ENCODE measurements at regions not wholly inside any gene's neighbourhood (a gene's known extent, or its start where the extent isn't known, plus 50 kb on each side); places are given as distances from the start of the nearest gene placed in this dataset.

DNA sequence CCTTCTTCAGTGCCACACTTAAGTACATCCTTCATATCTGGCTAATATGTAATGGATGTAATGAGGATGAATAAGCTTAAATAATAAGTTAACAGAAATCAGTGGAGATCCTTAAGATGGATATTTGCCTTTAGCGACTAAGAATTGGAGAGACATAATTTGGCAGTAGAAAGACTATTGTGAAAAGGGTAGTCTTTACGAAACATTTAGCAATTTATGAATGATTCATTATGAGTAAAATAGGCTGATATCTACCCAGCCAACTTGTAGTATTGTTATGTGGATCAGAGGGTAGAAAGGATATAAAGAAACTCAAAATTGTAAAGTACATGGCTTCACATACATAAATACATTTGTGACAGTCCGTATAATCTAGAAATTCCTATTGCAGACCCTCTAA, 2371.8 kb downstream of the PCDH7 start:
- Histone ChIP-seq H3K79me2 (ENCODE audit: control insufficient read depth, insufficient read depth, low read length) (no peaks in the 10 kb centered on the region), H3K27ac (ENCODE audit: insufficient read depth, low read length) (no peak overlapping the region), H3K27me3 (ENCODE audit: control insufficient read depth, insufficient read depth, low read length) (no peaks in the 10 kb centered on the region), H3K36me3 (ENCODE audit: control insufficient read depth, insufficient read depth, low read length) (no peaks in the 10 kb centered on the region), H3K9ac (ENCODE audit: insufficient read depth, low read length) (no peak overlapping the region), H3K4me2 (ENCODE audit: extremely low read depth, insufficient read depth, low read length) (no peak overlapping the region), H3K9me3 (ENCODE audit: control insufficient read depth, insufficient read depth, low read depth, low read length) (no peaks in the 10 kb centered on the region), H2AFZ (ENCODE audit: low read length) (no peak overlapping the region), H3K4me3 (replicated peaks in 1 of 4; ENCODE audit: control extremely low read depth in 1 of 4, insufficient read depth in 1 of 4, low read depth in 3 of 4, low read length in 4 of 4) (no peak overlapping the region), H3K4me1 (ENCODE audit: control insufficient read depth, extremely low read depth, insufficient read depth, low read length) (no peaks in the 10 kb centered on the region), H4K20me1 (ENCODE audit: control insufficient read depth, extremely low read depth, insufficient read depth, low read length) (no peaks in the 10 kb centered on the region)
- DNase-seq (ENCODE audit: low read depth in 2 of 2) = peak in 1 of 2 donors; percentile 57
- TF ChIP-seq CTCF (conservative IDR thresholded peaks at IDR 0.05 in 1 of 2, IDR thresholded peaks at IDR 0.05 in 1 of 2; ENCODE audit: low read depth in 1 of 2, low read length in 2 of 2) (no peak), EZH2 (IDR thresholded peaks at IDR 0.05; ENCODE audit: low read length, missing control alignments) (no peak)

DNA sequence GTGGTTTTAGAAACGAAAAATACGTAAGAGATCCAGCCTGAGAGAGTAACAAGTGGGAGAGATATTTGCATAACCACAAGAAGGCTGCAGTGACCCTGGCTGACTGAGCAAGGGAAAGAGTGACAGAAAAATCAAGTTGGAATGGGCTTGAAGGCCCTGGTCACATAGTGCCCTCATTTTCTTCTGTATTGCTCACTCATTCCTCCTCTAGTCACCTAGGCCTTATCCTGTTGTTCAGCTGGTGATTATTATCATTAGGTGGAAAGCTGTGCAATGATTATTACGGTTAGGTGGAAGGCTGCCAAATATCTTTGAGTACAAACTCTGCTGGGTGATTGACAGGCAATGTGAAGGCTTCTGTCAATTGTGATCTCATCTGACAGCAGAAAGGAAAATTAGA, 2384.1 kb downstream of the PCDH7 start:
- Histone ChIP-seq H3K4me3 (replicated peaks in 1 of 4; ENCODE audit: control extremely low read depth in 1 of 4, insufficient read depth in 1 of 4, low read depth in 3 of 4, low read length in 4 of 4) (no peak overlapping the region), H3K4me1 (ENCODE audit: control insufficient read depth, extremely low read depth, insufficient read depth, low read length) (no peaks in the 10 kb centered on the region), H3K9ac (ENCODE audit: insufficient read depth, low read length) (no peak overlapping the region), H4K20me1 (ENCODE audit: control insufficient read depth, extremely low read depth, insufficient read depth, low read length) (no peaks in the 10 kb centered on the region), H3K27ac (ENCODE audit: insufficient read depth, low read length) (no peak overlapping the region), H3K9me3 (ENCODE audit: control insufficient read depth, insufficient read depth, low read depth, low read length) (no peaks in the 10 kb centered on the region), H3K4me2 (ENCODE audit: extremely low read depth, insufficient read depth, low read length) (no peak overlapping the region), H3K36me3 (ENCODE audit: control insufficient read depth, insufficient read depth, low read length) (no peaks in the 10 kb centered on the region), H3K27me3 (ENCODE audit: control insufficient read depth, insufficient read depth, low read length) (no peaks in the 10 kb centered on the region), H3K79me2 (ENCODE audit: control insufficient read depth, insufficient read depth, low read length) (no peaks in the 10 kb centered on the region), H2AFZ (ENCODE audit: low read length) (no peak overlapping the region)
- no peak for TF ChIP-seq CTCF (conservative IDR thresholded peaks at IDR 0.05 in 1 of 2, IDR thresholded peaks at IDR 0.05 in 1 of 2; ENCODE audit: low read depth in 1 of 2, low read length in 2 of 2)
- no peak for TF ChIP-seq EZH2 (IDR thresholded peaks at IDR 0.05; ENCODE audit: low read length, missing control alignments)
- DNase-seq (ENCODE audit: low read depth in 2 of 2) = peak in 1 of 2 donors; percentile 53

DNA sequence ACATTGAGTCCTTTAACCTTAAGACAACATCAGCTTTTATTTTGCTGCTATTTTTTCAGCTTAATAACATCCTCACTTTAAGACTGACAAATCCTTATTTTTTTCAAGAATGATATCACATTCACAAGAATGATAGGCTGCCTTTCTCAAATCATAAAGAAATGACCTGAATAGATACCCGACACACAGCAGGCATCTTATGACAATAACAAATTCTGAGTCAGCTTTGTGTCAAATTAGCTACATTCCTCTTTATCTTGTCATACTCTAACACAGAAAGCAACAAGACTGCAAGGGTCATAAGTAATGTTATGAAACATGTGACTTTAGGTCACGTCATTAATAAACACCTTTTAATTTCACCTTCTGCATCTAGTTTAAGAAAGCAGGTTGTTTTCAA, 2387.6 kb downstream of the PCDH7 start:
- no peaks in the 10 kb centered on the region for H3K27me3 ChIP-seq (ENCODE audit: control insufficient read depth, insufficient read depth, low read length)
- no peaks in the 10 kb centered on the region for H3K79me2 ChIP-seq (ENCODE audit: control insufficient read depth, insufficient read depth, low read length)
- no peak overlapping the region for H2AFZ ChIP-seq (ENCODE audit: low read length)
- no peak overlapping the region for H3K27ac ChIP-seq (ENCODE audit: insufficient read depth, low read length)
- no peak overlapping the region for H3K9ac ChIP-seq (ENCODE audit: insufficient read depth, low read length)
- TF ChIP-seq EZH2 (IDR thresholded peaks at IDR 0.05; ENCODE audit: low read length, missing control alignments) = no peak
- TF ChIP-seq CTCF (conservative IDR thresholded peaks at IDR 0.05 in 1 of 2, IDR thresholded peaks at IDR 0.05 in 1 of 2; ENCODE audit: low read depth in 1 of 2, low read length in 2 of 2) = no peak
- no peaks in the 10 kb centered on the region for H4K20me1 ChIP-seq (ENCODE audit: control insufficient read depth, extremely low read depth, insufficient read depth, low read length)
- no peaks in the 10 kb centered on the region for H3K4me1 ChIP-seq (ENCODE audit: control insufficient read depth, extremely low read depth, insufficient read depth, low read length)
- H3K4me3 ChIP-seq (replicated peaks in 1 of 4; ENCODE audit: control extremely low read depth in 1 of 4, insufficient read depth in 1 of 4, low read depth in 3 of 4, low read length in 4 of 4) = no peak overlapping the region
- H3K4me2 ChIP-seq (ENCODE audit: extremely low read depth, insufficient read depth, low read length) = no peak overlapping the region
- no peaks in the 10 kb centered on the region for H3K9me3 ChIP-seq (ENCODE audit: control insufficient read depth, insufficient read depth, low read depth, low read length)
- H3K36me3 ChIP-seq (ENCODE audit: control insufficient read depth, insufficient read depth, low read length) = no peaks in the 10 kb centered on the region
- no peak for DNase-seq (ENCODE audit: low read depth in 2 of 2)

Data from fibroblast of lung (primary cell).